ENCODE measurements at regions not wholly inside any gene's neighbourhood (a gene's known extent, or its start where the extent isn't known, plus 50 kb on each side); places are given as distances from the start of the nearest gene placed in this dataset.

GRCh38 chrX:66766318-66766717 lies 127.4 kb upstream of the EDA2R start:
- ChIA-PET CTCF (no interaction called here), RAD21 (ENCODE audit: low non-redundant PET in 1 of 2, low total read pairs in 2 of 2, uncharacterized antibody in 2 of 2, unreplicated experiment in 2 of 2) (no interaction called here), POLR2A (no interaction called here)
- no peaks in the 10 kb centered on the region for H3K9me3 ChIP-seq (ENCODE audit: control insufficient read depth in 1 of 2, insufficient read depth in 1 of 2, low read depth in 1 of 2, low read length in 2 of 2)
- H3K27ac ChIP-seq (ENCODE audit: low read depth, low read length), result no peak overlapping the region
- no peaks in the 10 kb centered on the region for H3K4me1 ChIP-seq (ENCODE audit: control insufficient read depth in 1 of 2, insufficient read depth in 2 of 2, low read length in 2 of 2)
- no peaks in the 10 kb centered on the region for H3K27me3 ChIP-seq (ENCODE audit: insufficient read depth, low read length)
- H3K36me3 ChIP-seq (ENCODE audit: control insufficient read depth in 1 of 2, insufficient read depth in 2 of 2, low read length in 2 of 2), result no peaks in the 10 kb centered on the region
- H3K9me2 ChIP-seq (ENCODE audit: insufficient read depth), result no peaks in the 10 kb centered on the region
- H3K4me3 ChIP-seq (replicated peaks in 1 of 2; ENCODE audit: low read depth in 1 of 2, low read length in 2 of 2), result no peak overlapping the region
- no peaks in the 10 kb centered on the region for H3K79me2 ChIP-seq (ENCODE audit: insufficient read depth, low read length)
- H4K20me1 ChIP-seq (ENCODE audit: insufficient read depth), result no peaks in the 10 kb centered on the region
- no peak overlapping the region for H2AFZ ChIP-seq (ENCODE audit: low read depth, low read length, poor library complexity, severe bottlenecking)
- ATAC-seq (no peak), DNase-seq (ENCODE audit: low read depth, low spot score) (no peak)
- H3K9ac ChIP-seq (ENCODE audit: low read length), result no peak overlapping the region
- TF ChIP-seq EZH2phosphoT487 (IDR thresholded peaks at IDR 0.05; ENCODE audit: borderline replicate concordance) (no peak), MAX (IDR thresholded peaks at IDR 0.05) (no peak), ELF1 (IDR thresholded peaks at IDR 0.05; ENCODE audit: borderline replicate concordance, low read depth) (no peak), CTCF (IDR thresholded peaks at IDR 0.05 in 2 of 3, conservative IDR thresholded peaks at IDR 0.05 in 1 of 3; ENCODE audit: borderline replicate concordance in 1 of 3, insufficient read depth in 1 of 3, low read depth in 2 of 3, low read length in 2 of 3) (no peak), ZBTB33 (IDR thresholded peaks at IDR 0.05; ENCODE audit: extremely low read depth, insufficient replicate concordance, low read length) (no peak), YY1 (IDR thresholded peaks at IDR 0.05; ENCODE audit: extremely low read depth, insufficient replicate concordance, low read depth, low read length) (no peak), CBX3 (IDR thresholded peaks at IDR 0.05; ENCODE audit: low read depth) (no peak)
- H3K4me2 ChIP-seq (ENCODE audit: low read length), result no peak overlapping the region
- BruUV-seq (replicated peaks), result no TSS peak
- intact Hi-C loops (cut with micrococcal nuclease), result no loop called here

Measured in HCT116 (cell line).